ENCODE measurements at regions not wholly inside any gene's neighbourhood (a gene's known extent, or its start where the extent isn't known, plus 50 kb on each side); places are given as distances from the start of the nearest gene placed in this dataset.
"Not testable (repeated sequence)": the region's sequence is repeated elsewhere in the genome, so short reads cannot be mapped to it uniquely, and the experiment has no call there.

- CTCF ChIA-PET, result no interaction called here
Measured at GRCh38 chr4:147222906-147223305, 258.0 kb upstream of the EDNRA start.

DNA sequence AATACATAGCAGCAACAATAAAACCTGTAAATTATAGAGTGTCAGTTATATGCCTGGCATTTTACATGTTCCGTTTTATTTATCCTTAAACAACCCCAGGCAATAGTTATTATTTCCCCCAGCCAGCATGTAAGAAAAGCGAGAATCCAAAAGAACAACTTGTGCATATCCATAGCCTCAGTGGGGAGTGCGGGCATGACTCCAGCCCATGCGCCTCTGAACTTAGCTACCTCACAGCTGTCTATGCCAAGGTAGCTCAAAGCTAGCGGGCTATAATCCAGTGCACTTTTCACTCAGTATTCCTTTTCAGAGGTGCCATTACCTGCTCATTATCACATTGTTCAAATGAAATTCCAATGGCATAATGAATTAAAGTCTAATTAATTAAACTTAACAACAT, 257.3 kb upstream of the EDNRA start:
- Histone ChIP-seq H3K27me3 (replicated peaks in 1 of 2; ENCODE audit: control insufficient read depth in 2 of 2, extremely low read depth in 1 of 2, insufficient read depth in 2 of 2, low read length in 1 of 2) (no peaks in the 10 kb centered on the region), H3K27ac (ENCODE audit: low read length) (no peak overlapping the region), H3K9me3 (no peaks in the 10 kb centered on the region), H3K4me3 (ENCODE audit: control insufficient read depth in 1 of 2, extremely low read depth in 1 of 2, low read length in 1 of 2) (no peak overlapping the region), H3K4me1 (ENCODE audit: control insufficient read depth in 1 of 2, extremely low read depth in 1 of 2, insufficient read depth in 2 of 2, low read length in 2 of 2) (no peaks in the 10 kb centered on the region), H3K36me3 (ENCODE audit: control insufficient read depth in 2 of 2, extremely low read depth in 1 of 2, insufficient read depth in 1 of 2, low read length in 1 of 2) (no peaks in the 10 kb centered on the region)
- WGBS (ENCODE audit: insufficient coverage), result 100% methylated on average over 3 of the region's 5 CpGs
- DNase-seq (no peak), ATAC-seq (replicated peaks in 1 of 4) (no peak)
- H3K36me3 Mint-ChIP-seq, result no peaks in the 10 kb centered on the region
- no peaks in the 10 kb centered on the region for H3K27me3 Mint-ChIP-seq
- H3K4me1 Mint-ChIP-seq, result no peaks in the 10 kb centered on the region
- H3K9me3 Mint-ChIP-seq, result no peaks in the 10 kb centered on the region
- H3K4me3 Mint-ChIP-seq, result no peak overlapping the region
- ChIA-PET CTCF (no interaction called here), POLR2A (no interaction called here)
- no peak overlapping the region for H3K27ac Mint-ChIP-seq

More at GRCh38 chr4:147222906-147223305, 258.0 kb upstream of the EDNRA start:
- DNase-seq (no peak), ATAC-seq (replicated peaks in 1 of 4) (no peak)
- POLR2A ChIA-PET, result no interaction called here
- H3K27ac Mint-ChIP-seq, result no peak overlapping the region
- no peaks in the 10 kb centered on the region for H3K9me3 Mint-ChIP-seq
- Histone ChIP-seq H3K27me3 (replicated peaks in 1 of 2; ENCODE audit: control insufficient read depth in 2 of 2, extremely low read depth in 1 of 2, insufficient read depth in 2 of 2, low read length in 1 of 2) (no peaks in the 10 kb centered on the region), H3K4me1 (ENCODE audit: control insufficient read depth in 1 of 2, extremely low read depth in 1 of 2, insufficient read depth in 2 of 2, low read length in 2 of 2) (no peaks in the 10 kb centered on the region), H3K27ac (ENCODE audit: low read length) (no peak overlapping the region), H3K9me3 (no peaks in the 10 kb centered on the region), H3K4me3 (ENCODE audit: control insufficient read depth in 1 of 2, extremely low read depth in 1 of 2, low read length in 1 of 2) (no peak overlapping the region), H3K36me3 (ENCODE audit: control insufficient read depth in 2 of 2, extremely low read depth in 1 of 2, insufficient read depth in 1 of 2, low read length in 1 of 2) (no peaks in the 10 kb centered on the region)
- WGBS (ENCODE audit: insufficient coverage), result 40% methylated on average over 1 of the region's 4 CpGs
- no peaks in the 10 kb centered on the region for H3K36me3 Mint-ChIP-seq
- no peaks in the 10 kb centered on the region for H3K4me1 Mint-ChIP-seq
- no peak overlapping the region for H3K4me3 Mint-ChIP-seq
- no peaks in the 10 kb centered on the region for H3K27me3 Mint-ChIP-seq

GRCh38 chr4:147236806-147237205, 244.1 kb upstream of the EDNRA start:
- no peaks in the 10 kb centered on the region for H3K4me1 ChIP-seq (ENCODE audit: control insufficient read depth in 1 of 2, extremely low read depth in 1 of 2, insufficient read depth in 2 of 2, low read length in 2 of 2)
- Mint-ChIP-seq H3K4me1 (no peaks in the 10 kb centered on the region), H3K27me3 (no peaks in the 10 kb centered on the region), H3K9me3 (no peaks in the 10 kb centered on the region), H3K4me3 (no peak overlapping the region), H3K36me3 (no peaks in the 10 kb centered on the region), H3K27ac (no peak overlapping the region)
- H3K9me3 ChIP-seq, result no peaks in the 10 kb centered on the region
- CTCF ChIA-PET, result no interaction called here
- POLR2A ChIA-PET, result no interaction called here
- ATAC-seq (replicated peaks in 1 of 4) (no peak), DNase-seq (no peak)
- no CpG with 5 or more reads among the region's 3 CpGs for WGBS (ENCODE audit: insufficient coverage)
- H3K27me3 ChIP-seq (replicated peaks in 1 of 2; ENCODE audit: control insufficient read depth in 2 of 2, extremely low read depth in 1 of 2, insufficient read depth in 2 of 2, low read length in 1 of 2), result no peaks in the 10 kb centered on the region
- H3K27ac ChIP-seq (ENCODE audit: low read length), result no peak overlapping the region
- no peaks in the 10 kb centered on the region for H3K36me3 ChIP-seq (ENCODE audit: control insufficient read depth in 2 of 2, extremely low read depth in 1 of 2, insufficient read depth in 1 of 2, low read length in 1 of 2)
- no peak overlapping the region for H3K4me3 ChIP-seq (ENCODE audit: control insufficient read depth in 1 of 2, extremely low read depth in 1 of 2, low read length in 1 of 2)

DNA sequence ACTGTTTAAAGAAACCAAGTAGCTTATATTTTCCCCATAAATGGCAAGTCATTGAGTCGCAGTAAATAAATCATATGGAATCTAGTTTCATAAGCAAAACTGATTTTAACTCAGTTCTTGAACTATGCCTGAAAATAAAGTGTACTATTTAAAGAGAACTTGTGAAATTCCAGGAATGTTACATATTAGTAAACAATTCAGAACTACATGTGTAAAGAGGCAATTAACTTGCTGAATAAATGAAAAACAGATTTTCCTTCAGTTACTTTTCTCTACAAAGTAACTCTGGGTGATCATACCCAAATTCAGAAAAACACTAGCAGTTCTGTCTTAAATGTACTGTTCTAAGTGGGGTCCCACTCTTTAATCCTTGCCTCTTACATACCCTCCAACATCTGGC, 236.1 kb upstream of the EDNRA start:
- H3K36me3 Mint-ChIP-seq, result no peaks in the 10 kb centered on the region

GRCh38 chr4:147246096-147246495, 234.8 kb upstream of the EDNRA start:
- DNase-seq, result no peak
- Histone ChIP-seq H3K36me3 (ENCODE audit: control insufficient read depth in 2 of 2, extremely low read depth in 1 of 2, insufficient read depth in 1 of 2, low read length in 1 of 2) (no peaks in the 10 kb centered on the region), H3K27me3 (replicated peaks in 1 of 2; ENCODE audit: control insufficient read depth in 2 of 2, extremely low read depth in 1 of 2, insufficient read depth in 2 of 2, low read length in 1 of 2) (no peaks in the 10 kb centered on the region), H3K9me3 (no peaks in the 10 kb centered on the region), H3K27ac (ENCODE audit: low read length) (no peak overlapping the region), H3K4me1 (ENCODE audit: control insufficient read depth in 1 of 2, extremely low read depth in 1 of 2, insufficient read depth in 2 of 2, low read length in 2 of 2) (no peaks in the 10 kb centered on the region), H3K4me3 (ENCODE audit: control insufficient read depth in 1 of 2, extremely low read depth in 1 of 2, low read length in 1 of 2) (no peak overlapping the region)
- CTCF ChIA-PET, result no interaction called here
- H3K36me3 Mint-ChIP-seq, result no peaks in the 10 kb centered on the region
- H3K27me3 Mint-ChIP-seq, result peaks cover 0 to 4% of the 10 kb centered on the region in 2 donors
- ATAC-seq (replicated peaks in 1 of 4), result no peak
- WGBS (ENCODE audit: insufficient coverage), result no CpG with 5 or more reads among the region's 1 CpG
- no peak overlapping the region for H3K27ac Mint-ChIP-seq
- H3K4me3 Mint-ChIP-seq, result no peak overlapping the region
- POLR2A ChIA-PET, result no interaction called here
- no peaks in the 10 kb centered on the region for H3K9me3 Mint-ChIP-seq
- no peaks in the 10 kb centered on the region for H3K4me1 Mint-ChIP-seq

More for the DNA sequence above, 236.1 kb upstream of the EDNRA start:
- no peak for ATAC-seq (replicated peaks in 1 of 4)
- H3K27ac Mint-ChIP-seq, result no peak overlapping the region
- Histone ChIP-seq H3K27me3 (replicated peaks in 1 of 2; ENCODE audit: control insufficient read depth in 2 of 2, extremely low read depth in 1 of 2, insufficient read depth in 2 of 2, low read length in 1 of 2) (no peaks in the 10 kb centered on the region), H3K36me3 (ENCODE audit: control insufficient read depth in 2 of 2, extremely low read depth in 1 of 2, insufficient read depth in 1 of 2, low read length in 1 of 2) (no peaks in the 10 kb centered on the region), H3K4me3 (ENCODE audit: control insufficient read depth in 1 of 2, extremely low read depth in 1 of 2, low read length in 1 of 2) (no peak overlapping the region), H3K4me1 (ENCODE audit: control insufficient read depth in 1 of 2, extremely low read depth in 1 of 2, insufficient read depth in 2 of 2, low read length in 2 of 2) (no peaks in the 10 kb centered on the region), H3K27ac (ENCODE audit: low read length) (no peak overlapping the region), H3K9me3 (no peaks in the 10 kb centered on the region)
- no peaks in the 10 kb centered on the region for H3K4me1 Mint-ChIP-seq
- no CpG with 5 or more reads among the region's 1 CpG for WGBS (ENCODE audit: insufficient coverage)
- peaks cover 0 to 4% of the 10 kb centered on the region in 2 donors for H3K27me3 Mint-ChIP-seq
- DNase-seq, result no peak
- H3K9me3 Mint-ChIP-seq, result no peaks in the 10 kb centered on the region
- CTCF ChIA-PET, result no interaction called here
- POLR2A ChIA-PET, result no interaction called here
- H3K4me3 Mint-ChIP-seq, result no peak overlapping the region

DNA sequence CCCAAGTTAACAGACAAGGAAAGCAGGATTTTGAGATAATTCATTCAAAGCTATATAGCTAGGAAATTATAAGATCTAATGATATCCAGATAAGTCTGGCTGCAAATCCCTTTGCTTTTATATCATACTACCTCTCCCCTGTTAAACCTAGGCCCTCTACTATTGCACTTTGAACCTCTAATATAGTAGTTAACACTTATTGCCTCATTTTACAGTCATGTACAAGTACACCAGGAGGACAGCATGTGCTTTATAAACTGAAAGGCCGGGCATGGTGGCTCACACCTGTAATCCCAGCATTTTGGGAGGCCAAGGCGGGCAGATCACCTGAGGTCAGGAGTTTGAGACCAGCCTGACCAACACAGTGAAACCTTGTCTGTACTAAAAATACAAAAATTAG, 234.4 kb upstream of the EDNRA start:
- H3K9me3 ChIP-seq; H3K27ac Mint-ChIP-seq; H3K4me1 ChIP-seq (ENCODE audit: control insufficient read depth in 1 of 2, extremely low read depth in 1 of 2, insufficient read depth in 2 of 2, low read length in 2 of 2); ATAC-seq (replicated peaks in 1 of 4); H3K9me3 Mint-ChIP-seq; H3K36me3 Mint-ChIP-seq; H3K4me1 Mint-ChIP-seq; H3K27me3 ChIP-seq (replicated peaks in 1 of 2; ENCODE audit: control insufficient read depth in 2 of 2, extremely low read depth in 1 of 2, insufficient read depth in 2 of 2, low read length in 1 of 2); POLR2A ChIA-PET; CTCF ChIA-PET; H3K4me3 ChIP-seq (ENCODE audit: control insufficient read depth in 1 of 2, extremely low read depth in 1 of 2, low read length in 1 of 2); H3K27ac ChIP-seq (ENCODE audit: low read length); H3K36me3 ChIP-seq (ENCODE audit: control insufficient read depth in 2 of 2, extremely low read depth in 1 of 2, insufficient read depth in 1 of 2, low read length in 1 of 2); DNase-seq; H3K4me3 Mint-ChIP-seq; H3K27me3 Mint-ChIP-seq: not testable (repeated sequence)
- 56% methylated on average over 1 of the region's 2 CpGs for WGBS (ENCODE audit: insufficient coverage)

- no peaks in the 10 kb centered on the region for H3K9me3 ChIP-seq
Measured at GRCh38 chr4:147247579-147247978, 233.3 kb upstream of the EDNRA start.

More at GRCh38 chr4:147247579-147247978, 233.3 kb upstream of the EDNRA start:
- H3K4me3 Mint-ChIP-seq, result no peak overlapping the region
- H3K27ac Mint-ChIP-seq, result no peak overlapping the region
- peaks cover 0 to 4% of the 10 kb centered on the region in 2 donors for H3K27me3 Mint-ChIP-seq
- H3K4me1 Mint-ChIP-seq, result no peaks in the 10 kb centered on the region
- DNase-seq, result no peak
- WGBS (ENCODE audit: insufficient coverage), result no CpG with 5 or more reads among the region's 2 CpGs
- Histone ChIP-seq H3K36me3 (ENCODE audit: control insufficient read depth in 2 of 2, extremely low read depth in 1 of 2, insufficient read depth in 1 of 2, low read length in 1 of 2) (no peaks in the 10 kb centered on the region), H3K4me3 (ENCODE audit: control insufficient read depth in 1 of 2, extremely low read depth in 1 of 2, low read length in 1 of 2) (no peak overlapping the region), H3K4me1 (ENCODE audit: control insufficient read depth in 1 of 2, extremely low read depth in 1 of 2, insufficient read depth in 2 of 2, low read length in 2 of 2) (no peaks in the 10 kb centered on the region), H3K27ac (ENCODE audit: low read length) (no peak overlapping the region), H3K27me3 (replicated peaks in 1 of 2; ENCODE audit: control insufficient read depth in 2 of 2, extremely low read depth in 1 of 2, insufficient read depth in 2 of 2, low read length in 1 of 2) (no peaks in the 10 kb centered on the region)
- no peak for ATAC-seq (replicated peaks in 1 of 4)
- ChIA-PET CTCF (no interaction called here), POLR2A (no interaction called here)
- H3K9me3 Mint-ChIP-seq, result no peaks in the 10 kb centered on the region
- H3K36me3 Mint-ChIP-seq, result no peaks in the 10 kb centered on the region
